Tibial artery (tissue), 4 donors: ENCODE measurements at regions not wholly inside any gene's neighbourhood (a gene's known extent, or its start where the extent isn't known, plus 50 kb on each side); places are given as distances from the start of the nearest gene placed in this dataset.

Experiments
- DNase-seq, 2 donors: peaks; one replicate each; pipeline ENCODE4 v3.0.0-alpha.2; 2019
- H3K27ac ChIP-seq, 2 donors: fragments of 200-600 bp; sonication (generic) in 1 of 2; 1 replicate in 1 of 2; 2 replicates in 1 of 2; pipeline ENCODE4 v1.5.1; 2018 to 2019; ENCODE audit warnings: mild to moderate bottlenecking in 1 of 2
- H3K27me3 ChIP-seq, 2 donors: fragments of 200-600 bp; sonication (generic) in 1 of 2; one replicate each; pipeline versions ENCODE4 v1.5.1 to v1.6.0; 2016 to 2019
- H3K36me3 ChIP-seq, 3 donors: fragments of 200-600 bp; sonication (generic) in 2 of 3; one replicate each; pipeline ENCODE4 v1.5.1; 2016 to 2019; ENCODE audit warnings: mild to moderate bottlenecking in 2 of 3
- H3K4me1 ChIP-seq, 4 donors: fragments of 200-600 bp; sonication (generic) in 2 of 4; 1 replicate in 3 of 4; 2 replicates in 1 of 4; pipeline ENCODE4 v1.5.1; 2016 to 2019
- H3K4me3 ChIP-seq, 2 donors: fragments of 200-600 bp; sonication (generic) in 1 of 2; 1 replicate in 1 of 2; 2 replicates in 1 of 2; pipeline ENCODE4 v1.5.1; 2018 to 2019; ENCODE audit warnings: mild to moderate bottlenecking in 2 of 2
- H3K9me3 ChIP-seq, 3 donors: fragments of 200-600 bp; sonication (generic) in 1 of 3; one replicate each; pipeline ENCODE4 v1.5.1; 2016 to 2019
- intact Hi-C: fragments of 100-400 bp; cut with DNase I; formaldehyde crosslinking; loops from one replicate; pipeline ENCODE4 v1.15.0; 2023; ENCODE audit warnings: low total_unique reads
- TF ChIP-seq, protein P1 (sequence below), 2 experiments: fragments of 200-600 bp in 1 of 2; fragments of 450-650 bp in 1 of 2; IDR thresholded peaks; one replicate each; pipeline ENCODE4 v1.5.1; 2017 to 2019; ENCODE audit warnings: antibody characterized with exemption in 2 of 2, mild to moderate bottlenecking in 1 of 2, moderate library complexity in 1 of 2

DNA sequence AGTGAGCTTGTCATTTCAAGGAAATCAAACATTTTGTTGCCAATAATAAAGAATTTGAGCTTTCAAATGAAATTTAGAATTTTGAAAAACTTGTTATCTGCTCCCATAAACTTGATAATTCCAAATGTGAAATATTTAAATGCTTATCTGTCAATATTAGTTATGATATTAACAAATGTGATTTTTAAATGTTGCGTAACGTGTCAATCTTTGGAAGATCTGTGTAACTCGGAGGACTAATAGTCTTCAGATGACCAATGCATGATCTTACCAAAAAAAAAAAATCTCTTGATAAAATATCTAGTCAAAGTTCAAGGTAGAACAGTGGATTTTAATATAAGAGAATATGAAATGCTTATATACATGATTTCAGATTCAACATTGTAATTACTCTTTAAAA lies 274.5 kb upstream of the HSF2 start:
- no peak for DNase-seq
- TF ChIP-seq, protein P1, sequence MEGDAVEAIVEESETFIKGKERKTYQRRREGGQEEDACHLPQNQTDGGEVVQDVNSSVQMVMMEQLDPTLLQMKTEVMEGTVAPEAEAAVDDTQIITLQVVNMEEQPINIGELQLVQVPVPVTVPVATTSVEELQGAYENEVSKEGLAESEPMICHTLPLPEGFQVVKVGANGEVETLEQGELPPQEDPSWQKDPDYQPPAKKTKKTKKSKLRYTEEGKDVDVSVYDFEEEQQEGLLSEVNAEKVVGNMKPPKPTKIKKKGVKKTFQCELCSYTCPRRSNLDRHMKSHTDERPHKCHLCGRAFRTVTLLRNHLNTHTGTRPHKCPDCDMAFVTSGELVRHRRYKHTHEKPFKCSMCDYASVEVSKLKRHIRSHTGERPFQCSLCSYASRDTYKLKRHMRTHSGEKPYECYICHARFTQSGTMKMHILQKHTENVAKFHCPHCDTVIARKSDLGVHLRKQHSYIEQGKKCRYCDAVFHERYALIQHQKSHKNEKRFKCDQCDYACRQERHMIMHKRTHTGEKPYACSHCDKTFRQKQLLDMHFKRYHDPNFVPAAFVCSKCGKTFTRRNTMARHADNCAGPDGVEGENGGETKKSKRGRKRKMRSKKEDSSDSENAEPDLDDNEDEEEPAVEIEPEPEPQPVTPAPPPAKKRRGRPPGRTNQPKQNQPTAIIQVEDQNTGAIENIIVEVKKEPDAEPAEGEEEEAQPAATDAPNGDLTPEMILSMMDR (IDR thresholded peaks at IDR 0.05) = no peak
- intact Hi-C loops = no loop called here

DNA sequence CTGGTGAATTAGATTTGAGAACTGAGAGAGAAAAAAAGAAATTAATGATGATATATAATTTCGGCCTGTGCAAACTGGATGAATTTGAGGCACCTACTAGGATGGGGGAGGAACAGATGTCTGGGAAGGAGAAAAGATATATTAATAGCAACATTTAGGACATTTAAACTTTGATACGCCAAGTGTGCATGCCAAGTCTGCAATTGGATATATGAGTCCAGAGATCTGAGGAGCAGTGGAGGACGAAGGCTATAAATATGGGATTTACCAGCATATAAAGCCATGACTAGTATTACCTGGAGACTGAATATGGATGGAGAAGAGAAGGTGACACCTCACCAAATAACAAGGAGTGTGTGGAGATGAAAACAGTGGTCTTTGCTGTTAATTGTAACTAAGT lies 272.6 kb upstream of the HSF2 start:
- TF ChIP-seq, protein P1 (IDR thresholded peaks at IDR 0.05) = no peak
- H3K9me3 ChIP-seq = no peaks in the 10 kb centered on the region
- no peaks in the 10 kb centered on the region for H3K36me3 ChIP-seq
- peaks cover 0 to 10% (median 4%) of the 10 kb centered on the region in 4 donors for H3K4me1 ChIP-seq
- H3K27ac ChIP-seq = no peak overlapping the region
- no peaks in the 10 kb centered on the region for H3K27me3 ChIP-seq
- no peak for DNase-seq
- intact Hi-C loops = no loop called here
- H3K4me3 ChIP-seq = no peak overlapping the region

More for the DNA sequence above, 274.5 kb upstream of the HSF2 start:
- no peaks in the 10 kb centered on the region for H3K9me3 ChIP-seq
- H3K4me1 ChIP-seq = peaks cover 0 to 7% (median 3%) of the 10 kb centered on the region in 4 donors
- H3K36me3 ChIP-seq = no peaks in the 10 kb centered on the region
- H3K27me3 ChIP-seq = no peaks in the 10 kb centered on the region
- no peak overlapping the region for H3K4me3 ChIP-seq
- H3K27ac ChIP-seq = no peak overlapping the region

DNA sequence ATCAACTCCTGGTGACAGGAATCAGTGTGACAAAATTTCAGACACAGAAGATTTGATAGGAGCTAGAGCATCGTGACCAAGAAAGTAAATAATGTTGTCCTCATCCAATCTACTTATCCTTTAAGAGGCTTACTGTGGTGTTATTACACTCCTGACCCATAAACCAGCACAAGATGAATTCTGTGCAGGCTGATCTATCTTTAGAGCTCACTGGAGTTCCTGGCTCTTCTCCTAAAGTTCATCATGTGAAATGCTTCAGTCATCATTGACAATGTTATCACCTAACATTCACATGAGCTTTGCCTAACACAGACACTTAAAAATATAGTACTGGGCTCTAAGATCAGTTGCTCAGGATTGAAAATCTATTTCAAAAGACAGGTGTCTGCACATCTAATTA lies 271.0 kb upstream of the HSF2 start:
- intact Hi-C loops = no loop called here

DNA sequence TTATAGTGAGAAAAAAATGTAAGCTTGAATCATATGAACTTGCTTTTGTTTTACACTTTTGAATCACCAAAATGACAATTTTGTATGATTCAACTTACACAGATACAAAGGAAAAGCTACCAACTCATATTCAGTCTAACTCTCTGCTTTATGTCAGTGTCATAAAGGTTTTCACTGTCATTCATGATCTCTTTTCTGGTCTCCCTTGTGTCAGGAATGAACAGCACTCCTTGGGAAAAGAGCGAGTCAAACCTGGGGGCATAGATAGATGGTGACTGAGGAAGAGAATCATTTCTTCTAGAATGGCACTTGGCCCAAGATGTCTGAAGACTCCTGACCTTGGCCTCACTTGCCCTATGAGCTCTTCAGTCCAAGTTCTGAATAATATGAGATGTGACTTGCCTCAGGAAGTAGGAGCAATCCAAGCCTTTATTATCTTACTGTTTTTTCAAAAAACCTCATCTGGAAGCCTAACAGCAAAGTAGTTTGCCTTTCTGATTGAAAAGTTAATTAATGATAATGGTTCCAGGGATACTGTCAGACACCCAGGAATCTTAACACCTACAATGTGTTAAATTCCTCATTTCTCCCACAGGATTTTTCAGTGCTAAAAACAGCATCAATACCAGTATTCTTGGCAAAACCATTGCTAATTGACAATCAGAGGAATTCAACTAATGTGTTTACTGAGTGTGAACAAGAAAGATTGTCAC lies 270.0 kb upstream of the HSF2 start:
- H3K27ac ChIP-seq = peak overlapping the region in 1 of 2 donors; percentile 34
- TF ChIP-seq, protein P1 (IDR thresholded peaks at IDR 0.05) = no peak
- DNase-seq = no peak
- intact Hi-C loops = no loop called here
- H3K9me3 ChIP-seq = no peaks in the 10 kb centered on the region
- peaks cover 0 to 10% (median 4%) of the 10 kb centered on the region in 4 donors for H3K4me1 ChIP-seq
- no peak overlapping the region for H3K4me3 ChIP-seq
- no peaks in the 10 kb centered on the region for H3K27me3 ChIP-seq
- no peaks in the 10 kb centered on the region for H3K36me3 ChIP-seq

More for the DNA sequence above, 271.0 kb upstream of the HSF2 start:
- Histone ChIP-seq H3K36me3 (no peaks in the 10 kb centered on the region), H3K9me3 (no peaks in the 10 kb centered on the region), H3K4me3 (no peak overlapping the region), H3K27me3 (no peaks in the 10 kb centered on the region), H3K4me1 (peaks cover 0 to 10% (median 4%) of the 10 kb centered on the region in 4 donors), H3K27ac (no peak overlapping the region)
- TF ChIP-seq, protein P1 (IDR thresholded peaks at IDR 0.05) = no peak
- no peak for DNase-seq

DNA sequence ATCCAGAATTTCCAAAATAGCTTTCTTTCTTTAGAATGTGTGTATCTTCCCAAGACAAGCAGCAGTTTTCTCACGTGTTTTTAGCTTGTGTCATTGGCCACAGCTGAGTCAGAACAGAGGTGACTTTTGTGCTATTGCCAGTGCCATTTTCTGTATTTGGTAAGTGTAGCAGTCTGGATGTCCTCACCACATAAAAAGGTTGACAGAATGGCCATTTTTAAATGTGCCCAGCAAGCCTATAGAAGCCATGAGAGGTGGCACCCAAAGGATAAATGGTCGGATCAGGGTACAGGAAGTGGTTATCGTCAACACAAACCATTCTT lies 269.5 kb upstream of the HSF2 start:
- Histone ChIP-seq H3K27ac (no peak overlapping the region), H3K4me1 (peaks cover 0 to 10% (median 4%) of the 10 kb centered on the region in 4 donors), H3K36me3 (no peaks in the 10 kb centered on the region), H3K9me3 (no peaks in the 10 kb centered on the region), H3K27me3 (no peaks in the 10 kb centered on the region), H3K4me3 (no peak overlapping the region)
- no peak for DNase-seq
- intact Hi-C loops = no loop called here
- TF ChIP-seq, protein P1 (IDR thresholded peaks at IDR 0.05) = no peak
